ENCODE measurements at regions not wholly inside any gene's neighbourhood (a gene's known extent, or its start where the extent isn't known, plus 50 kb on each side); places are given as distances from the start of the nearest gene placed in this dataset.

DNA sequence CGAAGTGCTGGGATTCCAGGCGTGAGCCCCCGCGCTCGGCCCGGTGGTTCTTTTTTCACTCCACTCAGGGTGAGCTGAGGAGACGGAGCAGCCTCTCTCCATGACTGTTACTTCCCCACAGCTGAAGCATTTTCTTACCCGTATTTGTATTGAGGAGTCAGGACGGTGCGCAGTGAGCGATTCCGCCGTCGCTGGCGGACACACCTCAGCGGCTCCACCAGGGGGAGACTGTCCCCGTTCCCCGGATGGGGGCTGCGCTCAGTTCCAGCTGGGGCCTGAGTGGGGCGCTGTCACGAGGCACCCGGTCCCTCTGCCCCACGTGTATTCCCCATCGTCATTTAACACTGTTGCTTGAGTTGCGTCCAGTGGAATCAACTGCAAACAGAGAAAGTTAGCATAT lies 844.0 kb upstream of the FRG1 start:
- TF ChIP-seq, protein P1, sequence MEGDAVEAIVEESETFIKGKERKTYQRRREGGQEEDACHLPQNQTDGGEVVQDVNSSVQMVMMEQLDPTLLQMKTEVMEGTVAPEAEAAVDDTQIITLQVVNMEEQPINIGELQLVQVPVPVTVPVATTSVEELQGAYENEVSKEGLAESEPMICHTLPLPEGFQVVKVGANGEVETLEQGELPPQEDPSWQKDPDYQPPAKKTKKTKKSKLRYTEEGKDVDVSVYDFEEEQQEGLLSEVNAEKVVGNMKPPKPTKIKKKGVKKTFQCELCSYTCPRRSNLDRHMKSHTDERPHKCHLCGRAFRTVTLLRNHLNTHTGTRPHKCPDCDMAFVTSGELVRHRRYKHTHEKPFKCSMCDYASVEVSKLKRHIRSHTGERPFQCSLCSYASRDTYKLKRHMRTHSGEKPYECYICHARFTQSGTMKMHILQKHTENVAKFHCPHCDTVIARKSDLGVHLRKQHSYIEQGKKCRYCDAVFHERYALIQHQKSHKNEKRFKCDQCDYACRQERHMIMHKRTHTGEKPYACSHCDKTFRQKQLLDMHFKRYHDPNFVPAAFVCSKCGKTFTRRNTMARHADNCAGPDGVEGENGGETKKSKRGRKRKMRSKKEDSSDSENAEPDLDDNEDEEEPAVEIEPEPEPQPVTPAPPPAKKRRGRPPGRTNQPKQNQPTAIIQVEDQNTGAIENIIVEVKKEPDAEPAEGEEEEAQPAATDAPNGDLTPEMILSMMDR (IDR thresholded peaks at IDR 0.05; ENCODE audit: low read depth, low read length, missing control alignments), result no peak
- no peak overlapping the region for H3K4me3 ChIP-seq (ENCODE audit: low read depth, low read length)
- DNase-seq (ENCODE audit: low read depth), result no peak

- DNase-seq (ENCODE audit: low read depth), result no peak
- TF ChIP-seq, protein P1 (IDR thresholded peaks at IDR 0.05; ENCODE audit: low read depth, low read length, missing control alignments), result no peak
Observed at GRCh38 chr4:189098932-189099696, 841.6 kb upstream of the FRG1 start.

GRCh38 chr4:189113389-189113888 lies 827.2 kb upstream of the FRG1 start:
- TF ChIP-seq, protein P1 (IDR thresholded peaks at IDR 0.05; ENCODE audit: low read depth, low read length, missing control alignments), result no peak
- no peak for DNase-seq (ENCODE audit: low read depth)
- H3K4me3 ChIP-seq (ENCODE audit: low read depth, low read length), result no peak overlapping the region

More at GRCh38 chr4:189098932-189099696, 841.6 kb upstream of the FRG1 start:
- H3K4me3 ChIP-seq (ENCODE audit: low read depth, low read length), result no peak overlapping the region

- DNase-seq (ENCODE audit: low read depth), result no peak
- TF ChIP-seq, protein P1 (IDR thresholded peaks at IDR 0.05; ENCODE audit: low read depth, low read length, missing control alignments), result no peak
- no peak overlapping the region for H3K4me3 ChIP-seq (ENCODE audit: low read depth, low read length)
Observed at GRCh38 chr4:189117426-189117825, 823.2 kb upstream of the FRG1 start.

- no peak overlapping the region for H3K4me3 ChIP-seq (ENCODE audit: low read depth, low read length)
- TF ChIP-seq, protein P1 (IDR thresholded peaks at IDR 0.05; ENCODE audit: low read depth, low read length, missing control alignments), result no peak
- no peak for DNase-seq (ENCODE audit: low read depth)
Observed at GRCh38 chr4:189121336-189121735, 819.3 kb upstream of the FRG1 start.

DNA sequence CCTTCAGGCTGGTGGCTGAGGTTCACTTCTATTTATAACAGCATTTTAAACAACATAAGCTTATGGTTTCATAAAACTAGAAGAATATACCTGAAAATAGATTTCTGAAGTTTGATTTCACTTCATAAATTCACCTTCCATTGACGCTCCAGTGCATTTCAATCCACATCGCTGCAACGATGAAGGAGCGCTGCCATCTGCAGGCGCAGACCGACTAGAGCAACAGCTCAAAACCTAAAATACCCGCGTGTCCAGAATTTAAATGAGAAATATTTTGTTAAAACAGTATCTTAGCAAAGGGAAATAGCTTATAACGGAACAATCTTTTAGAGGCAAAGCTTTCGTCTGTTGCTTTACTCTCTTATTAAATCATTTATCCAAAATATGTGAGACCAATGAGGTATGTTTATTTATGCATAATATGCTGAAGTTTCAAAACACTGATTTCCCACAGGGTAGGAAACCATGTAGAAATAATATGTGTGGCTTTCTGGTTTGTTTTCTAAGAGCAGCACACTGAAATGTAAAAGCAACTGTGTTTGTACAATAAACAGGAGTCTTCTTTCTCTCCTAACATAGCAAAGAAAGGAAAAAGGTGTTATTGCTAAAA lies 816.4 kb upstream of the FRG1 start:
- TF ChIP-seq, protein P1 (IDR thresholded peaks at IDR 0.05; ENCODE audit: low read depth, low read length, missing control alignments), result no peak
- no peak overlapping the region for H3K4me3 ChIP-seq (ENCODE audit: low read depth, low read length)
- DNase-seq (ENCODE audit: low read depth), result no peak

All from GM12864 (cell line).